Parathyroid adenoma (tissue), 2 donors: ENCODE measurements at regions not wholly inside any gene's neighbourhood (a gene's known extent, or its start where the extent isn't known, plus 50 kb on each side); places are given as distances from the start of the nearest gene placed in this dataset.

ENCODE experiments used
- H2AFZ ChIP-seq: fragments of 300-600 bp; sonication (generic); one replicate; pipeline ENCODE4 v1.7.0; 2017; ENCODE audit warnings: antibody characterized with exemption, mild to moderate bottlenecking
- H3K27ac ChIP-seq: fragments of 300-600 bp; sonication (generic); one replicate; pipeline ENCODE4 v1.7.0; 2017
- H3K27me3 ChIP-seq: fragments of 300-600 bp; sonication (generic); one replicate; pipeline ENCODE4 v1.7.0; 2017; ENCODE audit warnings: low read length; ENCODE audit not compliant: control insufficient read depth, insufficient read depth
- H3K36me3 ChIP-seq: fragments of 300-600 bp; sonication (generic); one replicate; pipeline ENCODE4 v1.7.0; 2017; ENCODE audit warnings: low read length; ENCODE audit not compliant: control insufficient read depth, insufficient read depth
- H3K4me1 ChIP-seq: fragments of 300-600 bp; sonication (generic); one replicate; pipeline ENCODE4 v1.7.0; 2017; ENCODE audit warnings: control low read depth
- H3K4me2 ChIP-seq: fragments of 300-600 bp; sonication (generic); one replicate; pipeline ENCODE4 v1.7.0; 2017; ENCODE audit warnings: low read length
- H3K4me3 ChIP-seq: fragments of 300-600 bp; sonication (generic); one replicate; pipeline ENCODE4 v1.7.0; 2017; ENCODE audit warnings: low read depth, low read length
- H3K79me2 ChIP-seq: fragments of 300-600 bp; sonication (generic); one replicate; pipeline ENCODE4 v1.7.0; 2017; ENCODE audit warnings: control low read depth
- H3K9ac ChIP-seq: fragments of 300-600 bp; sonication (generic); one replicate; pipeline ENCODE4 v1.7.0; 2017; ENCODE audit warnings: mild to moderate bottlenecking
- H3K9me3 ChIP-seq: fragments of 300-600 bp; sonication (generic); one replicate; pipeline ENCODE4 v1.7.0; 2017; ENCODE audit warnings: low read length; ENCODE audit not compliant: control insufficient read depth
- CTCF ChIP-seq: fragments of 300-600 bp; sonication (generic); IDR thresholded peaks from one replicate; pipeline ENCODE4 v1.7.0; 2017; ENCODE audit warnings: antibody characterized with exemption, mild to moderate bottlenecking
- donor health status: primary hyperparathyroidism.

GRCh38 chr5:57956636-57957035, 474.0 kb upstream of the ACTBL2 start:
- Histone ChIP-seq H3K4me1 (no peaks in the 10 kb centered on the region), H3K27ac (no peak overlapping the region), H3K9me3 (no peaks in the 10 kb centered on the region), H3K79me2 (no peaks in the 10 kb centered on the region), H3K9ac (no peak overlapping the region), H3K4me3 (no peak overlapping the region), H3K4me2 (no peak overlapping the region), H3K27me3 (no peaks in the 10 kb centered on the region), H3K36me3 (no peaks in the 10 kb centered on the region), H2AFZ (no peak overlapping the region)
- no peak for TF ChIP-seq CTCF

- Histone ChIP-seq H3K36me3 (no peaks in the 10 kb centered on the region), H3K27me3 (no peaks in the 10 kb centered on the region), H3K27ac (no peak overlapping the region), H3K9ac (no peak overlapping the region), H3K9me3 (no peaks in the 10 kb centered on the region), H3K4me3 (no peak overlapping the region), H3K4me2 (no peak overlapping the region), H3K79me2 (no peaks in the 10 kb centered on the region), H3K4me1 (no peaks in the 10 kb centered on the region), H2AFZ (no peak overlapping the region)
- no peak for TF ChIP-seq CTCF
Observed at GRCh38 chr5:57955511-57955910, 472.9 kb upstream of the ACTBL2 start.

GRCh38 chr5:57953792-57954191, 471.2 kb upstream of the ACTBL2 start:
- Histone ChIP-seq H3K4me1 (no peaks in the 10 kb centered on the region), H3K9ac (no peak overlapping the region), H2AFZ (no peak overlapping the region), H3K79me2 (no peaks in the 10 kb centered on the region), H3K36me3 (no peaks in the 10 kb centered on the region), H3K27me3 (no peaks in the 10 kb centered on the region), H3K4me2 (no peak overlapping the region), H3K27ac (no peak overlapping the region), H3K4me3 (no peak overlapping the region), H3K9me3 (no peaks in the 10 kb centered on the region)
- TF ChIP-seq CTCF, result no peak

GRCh38 chr5:57950616-57951228, 468.1 kb upstream of the ACTBL2 start:
- Histone ChIP-seq H3K79me2 (no peaks in the 10 kb centered on the region), H3K27ac (no peak overlapping the region), H3K9me3 (no peaks in the 10 kb centered on the region), H3K9ac (no peak overlapping the region), H3K4me3 (no peak overlapping the region), H3K4me1 (no peaks in the 10 kb centered on the region), H2AFZ (no peak overlapping the region), H3K27me3 (no peaks in the 10 kb centered on the region), H3K36me3 (no peaks in the 10 kb centered on the region), H3K4me2 (no peak overlapping the region)
- TF ChIP-seq CTCF, result no peak

GRCh38 chr5:57948091-57948490, 465.5 kb upstream of the ACTBL2 start:
- Histone ChIP-seq H3K4me2 (no peak overlapping the region), H3K36me3 (no peaks in the 10 kb centered on the region), H3K9ac (no peak overlapping the region), H3K27me3 (no peaks in the 10 kb centered on the region), H3K4me3 (no peak overlapping the region), H3K27ac (no peak overlapping the region), H3K79me2 (no peaks in the 10 kb centered on the region), H3K9me3 (no peaks in the 10 kb centered on the region), H3K4me1 (no peaks in the 10 kb centered on the region), H2AFZ (no peak overlapping the region)
- no peak for TF ChIP-seq CTCF
